GM21576 (cell line): ENCODE measurements at regions not wholly inside any gene's neighbourhood (a gene's known extent, or its start where the extent isn't known, plus 50 kb on each side); places are given as distances from the start of the nearest gene placed in this dataset.
"Not testable (repeated sequence)": the region's sequence is repeated elsewhere in the genome, so short reads cannot be mapped to it uniquely, and the experiment has no call there.

Experiments
- ATAC-seq: cut with Tn5 transposase; IDR thresholded peaks from one replicate; pipeline ENCODE4 v1.9.1; 2021; ENCODE audit warnings: mild to moderate bottlenecking, moderate library complexity; ENCODE audit not compliant: unreplicated experiment

GRCh38 chr20:4635781-4636180, 50.5 kb upstream of the PRNP start:
- ATAC-seq: no peak

GRCh38 chr20:4635342-4635741, 50.9 kb upstream of the PRNP start:
- ATAC-seq: no peak

DNA sequence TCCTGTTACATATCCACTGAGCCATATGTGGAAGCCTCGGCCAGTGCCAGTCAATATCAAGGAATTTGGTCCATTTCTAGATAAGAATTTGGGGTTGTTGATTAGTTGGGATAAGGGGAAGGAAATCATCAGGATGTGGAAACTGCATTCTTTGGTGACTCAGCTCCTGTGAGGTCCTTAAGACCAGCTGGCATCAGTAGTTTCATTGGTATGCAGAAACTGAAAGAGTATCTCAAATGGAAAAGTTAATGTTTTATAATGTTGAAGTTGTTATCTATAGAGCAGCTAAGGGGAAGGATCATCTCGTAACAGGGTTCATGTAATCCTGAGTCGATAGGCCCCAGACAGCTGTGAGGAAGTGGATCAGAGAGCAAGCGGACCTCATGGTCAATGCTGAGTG, 52.5 kb upstream of the PRNP start:
- no peak for ATAC-seq

DNA sequence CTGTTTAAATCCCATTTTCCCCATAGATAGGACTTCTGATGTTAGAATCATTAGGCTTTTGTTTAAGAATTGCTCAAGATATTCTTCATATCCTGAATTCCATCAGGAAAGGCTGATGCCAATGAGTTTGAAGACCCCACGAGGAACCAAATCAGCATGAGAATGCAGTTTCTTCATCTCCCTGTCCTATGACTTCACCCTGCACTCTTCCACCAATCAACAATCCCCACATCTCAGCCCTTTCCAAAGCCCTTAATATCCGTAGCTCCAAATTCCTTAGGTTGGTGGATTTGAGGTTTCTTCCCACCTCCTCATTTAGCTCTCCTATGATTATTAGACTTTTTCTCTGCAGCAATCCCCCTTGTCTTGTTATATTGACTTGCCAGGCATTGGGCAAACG, 52.9 kb upstream of the PRNP start:
- no peak for ATAC-seq

- ATAC-seq: no peak
These were observed 53.4 kb upstream of the PRNP start for GRCh38 chr20:4632876-4633275.

- ATAC-seq: no peak
These were observed 60.0 kb upstream of the PRNP start for GRCh38 chr20:4626228-4626627.

GRCh38 chr20:4625687-4626086, 60.6 kb upstream of the PRNP start:
- no peak for ATAC-seq

GRCh38 chr20:4624675-4625336, 61.5 kb upstream of the PRNP start:
- not testable (repeated sequence) for ATAC-seq

DNA sequence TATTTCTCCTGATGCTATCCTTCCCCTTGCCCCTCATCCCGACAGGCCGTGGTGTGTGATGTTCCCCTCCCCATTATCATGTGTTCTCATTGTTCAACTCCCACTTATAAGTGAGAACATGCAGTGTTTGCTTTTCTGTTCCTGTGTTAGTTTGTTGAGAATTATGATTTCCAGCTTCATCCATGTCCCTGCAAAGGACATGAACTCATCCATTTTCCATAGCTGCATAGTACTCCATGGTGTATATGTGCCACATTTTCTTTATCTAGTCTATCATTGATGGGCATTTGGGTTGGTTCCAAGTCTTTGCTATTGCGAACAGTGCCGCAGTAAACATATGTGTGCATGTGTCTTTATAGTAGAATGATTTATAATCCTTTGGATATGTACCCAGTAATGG, 67.1 kb upstream of the PRNP start:
- not testable (repeated sequence) for ATAC-seq

DNA sequence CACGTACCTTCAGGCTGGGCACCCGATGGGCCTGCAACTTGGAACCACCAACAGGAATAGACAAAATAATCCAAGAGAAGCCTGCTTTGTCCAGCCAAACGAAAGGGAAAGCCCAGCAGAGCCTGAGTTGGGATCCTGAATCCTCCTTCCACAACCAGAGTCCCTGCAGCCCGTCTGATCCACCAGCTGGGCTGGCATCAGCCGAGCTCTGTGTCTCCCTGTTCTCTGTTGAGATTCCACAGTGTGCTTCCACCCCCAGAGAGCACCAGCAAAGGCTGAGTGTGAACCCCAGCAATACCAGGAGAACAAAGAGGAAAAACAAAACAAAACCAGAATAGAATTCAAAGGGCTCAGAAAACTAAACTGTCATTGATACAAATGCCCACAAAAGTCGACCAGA, 68.8 kb upstream of the PRNP start:
- no peak for ATAC-seq

GRCh38 chr20:4617019-4617418, 69.2 kb upstream of the PRNP start:
- ATAC-seq: no peak

GRCh38 chr20:4613718-4614620, 72.3 kb upstream of the PRNP start:
- peak; percentile 65 for ATAC-seq

DNA sequence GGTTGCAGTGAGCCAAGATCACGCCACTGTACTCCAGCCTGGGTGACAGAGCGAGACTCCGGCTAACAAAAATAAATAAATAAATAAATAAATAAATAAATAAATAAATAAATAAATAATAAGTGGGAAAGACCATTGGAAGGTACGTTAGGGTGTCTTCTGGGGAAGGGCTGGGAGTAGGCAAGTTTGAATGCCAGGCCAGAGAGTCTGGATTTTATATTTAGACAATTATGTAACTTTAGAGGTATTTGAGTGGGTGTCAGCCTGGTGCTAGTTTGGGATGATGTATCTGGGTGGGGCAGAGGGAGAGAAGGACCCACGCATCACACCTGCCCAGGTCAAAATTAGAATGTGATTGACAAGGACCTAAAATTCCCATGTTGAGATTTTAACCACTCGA, 73.1 kb upstream of the PRNP start:
- no peak for ATAC-seq

GRCh38 chr20:4610871-4611270, 75.4 kb upstream of the PRNP start:
- no peak for ATAC-seq

DNA sequence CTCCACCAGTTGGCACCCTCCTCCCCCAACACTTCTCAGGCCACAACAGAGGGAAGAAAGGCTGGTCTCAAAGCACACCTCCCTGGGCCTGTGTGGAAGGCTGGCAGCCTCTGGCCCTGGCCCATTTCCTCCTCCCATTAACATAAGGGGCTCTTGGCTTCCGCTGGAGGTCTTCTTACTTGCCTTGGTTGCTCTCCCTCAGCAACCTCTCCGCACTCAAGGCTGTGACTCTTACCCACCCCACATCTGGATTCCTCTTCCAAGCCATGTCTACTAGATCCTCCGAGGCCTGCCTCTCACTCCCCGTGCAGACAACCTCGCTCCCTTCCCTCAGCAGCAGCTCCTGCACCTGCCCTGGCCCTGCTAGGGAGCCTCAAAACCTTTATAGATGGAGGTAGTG, 76.7 kb upstream of the PRNP start:
- ATAC-seq: no peak

DNA sequence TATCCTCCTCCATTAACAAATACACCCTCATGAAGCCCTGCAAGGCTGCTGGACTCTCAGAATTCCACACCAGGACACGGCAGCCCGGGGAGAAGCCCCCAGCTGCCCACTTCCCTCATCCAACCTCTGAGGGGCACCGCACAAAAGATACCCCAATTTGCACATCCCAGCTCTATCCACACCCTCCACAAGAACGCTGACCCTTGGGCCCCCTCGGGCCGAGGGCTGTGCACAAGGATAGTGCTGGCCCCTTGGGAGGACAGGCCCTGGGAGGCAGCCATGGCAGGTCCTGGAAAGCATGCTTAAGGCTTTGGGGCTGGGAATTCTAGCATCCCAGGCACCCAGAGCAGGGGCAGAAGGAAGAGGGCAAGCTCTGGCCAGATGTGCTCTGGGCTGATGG, 77.4 kb upstream of the PRNP start:
- ATAC-seq: no peak

- ATAC-seq: no peak
These were observed 79.0 kb upstream of the PRNP start for GRCh38 chr20:4607287-4607713.

GRCh38 chr20:4606051-4606450, 80.2 kb upstream of the PRNP start:
- ATAC-seq: no peak

GRCh38 chr20:4605166-4605565, 81.1 kb upstream of the PRNP start:
- no peak for ATAC-seq

DNA sequence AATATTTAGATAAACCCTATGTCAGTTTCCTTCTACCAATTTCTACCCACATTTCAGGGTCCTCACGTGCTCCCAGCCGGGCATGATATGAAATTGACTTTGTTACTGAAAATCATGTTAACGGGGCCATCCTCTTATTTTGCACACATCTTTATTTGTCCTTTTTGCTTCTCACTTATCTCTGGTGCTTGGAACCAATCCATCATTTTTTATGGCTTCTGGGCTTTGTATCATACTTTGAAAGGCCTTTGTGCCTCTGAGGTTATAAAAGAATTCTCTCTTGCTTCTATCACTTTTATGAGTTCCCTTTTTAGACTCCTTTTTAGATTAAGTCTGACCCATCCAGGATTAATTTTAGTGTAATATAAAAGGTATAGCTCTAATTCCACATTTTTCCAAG, 81.7 kb upstream of the PRNP start:
- no peak for ATAC-seq

DNA sequence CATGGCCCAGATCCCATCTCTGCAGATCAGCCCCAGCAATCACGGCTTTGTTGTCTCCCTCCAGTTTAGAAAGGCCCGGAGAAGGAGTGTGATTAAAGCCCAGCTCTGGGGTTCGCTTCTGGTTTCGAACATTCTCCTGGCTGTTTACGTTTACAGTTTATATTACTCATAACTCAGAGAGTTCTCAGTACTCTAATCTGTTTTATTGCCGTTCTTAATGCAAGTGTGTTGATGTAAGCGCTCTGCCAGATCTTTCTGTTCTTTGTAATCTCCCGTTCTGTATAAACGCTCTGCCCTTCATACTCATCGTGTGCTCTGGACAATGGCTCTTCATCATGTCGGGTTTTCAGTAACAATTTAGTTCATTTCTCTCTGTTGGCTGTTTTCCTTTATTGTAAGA, 82.5 kb upstream of the PRNP start:
- ATAC-seq: no peak

DNA sequence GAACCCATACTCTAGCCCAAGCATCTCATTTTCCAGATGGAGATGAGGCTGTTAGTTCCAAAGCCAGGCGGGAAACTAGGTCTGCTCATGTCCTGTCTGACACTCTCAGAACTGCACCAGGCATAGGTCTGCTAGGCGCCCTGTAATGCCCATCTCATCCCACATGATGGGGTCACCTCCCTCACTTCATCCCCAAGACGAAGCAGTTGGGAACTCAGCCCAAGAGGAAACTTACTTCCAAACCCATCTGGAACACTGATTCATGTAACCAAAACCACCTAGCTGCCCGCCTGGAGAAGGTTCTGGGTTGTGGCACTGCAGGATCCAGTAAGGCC, 84.0 kb upstream of the PRNP start:
- no peak for ATAC-seq
